Adipocyte (in vitro differentiated cells): ENCODE measurements at regions not wholly inside any gene's neighbourhood (a gene's known extent, or its start where the extent isn't known, plus 50 kb on each side); places are given as distances from the start of the nearest gene placed in this dataset.

ENCODE experiments used
- DNase-seq: peaks from one replicate; pipeline ENCODE4 v3.0.0-alpha.2; 2015; ENCODE audit warnings: low read depth
- H3K27me3 ChIP-seq: replicated peaks from 2 replicates; pipeline ENCODE4 v1.7.0; 2013; ENCODE audit warnings: mild to moderate bottlenecking, low read length, moderate library complexity; ENCODE audit not compliant: control insufficient read depth, insufficient read depth
- H3K36me3 ChIP-seq: 2 replicates; pipeline ENCODE4 v1.7.0; 2013; ENCODE audit warnings: low read length, mild to moderate bottlenecking, moderate library complexity; ENCODE audit not compliant: control insufficient read depth, insufficient read depth, severe bottlenecking
- H3K4me1 ChIP-seq: 2 replicates; pipeline ENCODE4 v1.7.0; 2013; ENCODE audit warnings: mild to moderate bottlenecking, low read length, moderate library complexity; ENCODE audit not compliant: control insufficient read depth, insufficient read depth
- H3K4me3 ChIP-seq: 2 replicates; pipeline ENCODE4 v1.7.0; 2013; ENCODE audit warnings: mild to moderate bottlenecking, low read length, moderate library complexity
- H3K9ac ChIP-seq: 2 replicates; pipeline ENCODE4 v1.7.0; 2013; ENCODE audit warnings: mild to moderate bottlenecking, low read length, moderate library complexity
- H3K9me3 ChIP-seq: 2 replicates; pipeline ENCODE4 v1.7.0; 2013; ENCODE audit warnings: mild to moderate bottlenecking, low read length, moderate library complexity; ENCODE audit not compliant: control insufficient read depth

- Histone ChIP-seq H3K4me3 (no peak overlapping the region), H3K27me3 (no peaks in the 10 kb centered on the region), H3K9ac (no peak overlapping the region), H3K4me1 (peaks cover 31% of the 10 kb centered on the region), H3K36me3 (no peaks in the 10 kb centered on the region), H3K9me3 (no peaks in the 10 kb centered on the region)
- DNase-seq, result peak; percentile 29
These were observed 55.3 kb upstream of the NUDT12 start for GRCh38 chr5:103617913-103618312.

- H3K4me1 ChIP-seq, result peaks cover 23% of the 10 kb centered on the region
- no peak overlapping the region for H3K4me3 ChIP-seq
- no peaks in the 10 kb centered on the region for H3K27me3 ChIP-seq
- DNase-seq, result no peak
- H3K36me3 ChIP-seq, result no peaks in the 10 kb centered on the region
- no peaks in the 10 kb centered on the region for H3K9me3 ChIP-seq
- no peak overlapping the region for H3K9ac ChIP-seq
These were observed 54.5 kb upstream of the NUDT12 start for GRCh38 chr5:103617090-103617489.

- Histone ChIP-seq H3K4me1 (no peaks in the 10 kb centered on the region), H3K9me3 (no peaks in the 10 kb centered on the region), H3K4me3 (no peak overlapping the region), H3K36me3 (no peaks in the 10 kb centered on the region), H3K9ac (no peak overlapping the region), H3K27me3 (no peaks in the 10 kb centered on the region)
- no peak for DNase-seq
These were observed 50.0 kb upstream of the NUDT12 start for GRCh38 chr5:103612545-103612944.
